Right ventricle myocardium superior (tissue), 1 donor: ENCODE measurements at regions not wholly inside any gene's neighbourhood (a gene's known extent, or its start where the extent isn't known, plus 50 kb on each side); places are given as distances from the start of the nearest gene placed in this dataset.
"Not testable (repeated sequence)": the region's sequence is repeated elsewhere in the genome, so short reads cannot be mapped to it uniquely, and the experiment has no call there.

Experiments
- ATAC-seq: fragments of 200-7000 bp; cut with Tn5 transposase; one replicate; pipeline ENCODE4 v1.9.1; 2020; ENCODE audit warnings: mild to moderate bottlenecking; ENCODE audit not compliant: poor library complexity
- DNase-seq: peaks from one replicate; pipeline ENCODE4 v3.0.0-alpha.2; 2020
- intact Hi-C: fragments of 100-400 bp; cut with DNase I; formaldehyde crosslinking; loops from one replicate; pipeline ENCODE4 v1.11.2; 2022
- donor health status: DM: no; HTN: yes; CAD: no; lungs with severe emphysema.

DNA sequence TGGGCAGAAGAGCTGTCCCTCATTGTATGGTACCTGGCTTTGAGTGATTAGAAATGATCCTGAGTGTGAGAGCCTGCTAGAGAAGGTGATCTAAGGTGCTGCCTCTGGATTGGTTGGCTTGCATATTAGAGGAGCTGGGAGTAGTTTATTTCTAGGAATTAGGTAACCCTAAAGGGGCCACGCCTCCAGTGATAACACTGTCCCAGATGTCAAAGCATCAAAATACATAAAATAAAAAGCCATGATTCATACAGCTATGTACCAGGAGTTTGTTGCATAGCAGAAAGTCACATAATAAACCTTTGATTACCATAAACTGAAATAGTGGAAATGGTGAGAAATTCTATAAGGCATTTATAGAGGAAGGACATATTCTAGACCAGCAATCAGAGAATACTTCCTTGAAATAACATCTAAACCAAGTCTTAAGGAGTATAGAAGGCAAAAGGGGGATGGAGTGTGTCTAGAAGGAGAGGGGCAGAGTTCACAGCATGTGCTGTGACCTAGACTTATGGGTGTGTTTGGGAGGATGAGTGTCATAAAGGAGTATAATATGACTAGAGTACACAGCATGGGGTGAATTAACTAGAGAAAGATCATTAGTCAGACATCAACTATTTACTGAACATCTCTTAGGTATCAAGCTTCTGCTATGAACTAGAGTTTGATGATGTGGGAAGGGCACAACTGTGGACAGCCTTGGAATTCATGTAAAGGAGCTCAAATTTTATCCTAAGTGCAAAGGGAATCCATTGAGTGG is 686.4 kb downstream of the GALC start:
- DNase-seq (no peak), ATAC-seq (no peak)
- intact Hi-C loops, result no loop called here

- no peak for DNase-seq
- no peak for ATAC-seq
- intact Hi-C loops, result no loop called here
These were observed 687.6 kb downstream of the GALC start for GRCh38 chr14:87305345-87305744.

- intact Hi-C loops, result no loop called here
- DNase-seq, result no peak
These were observed 688.6 kb downstream of the GALC start for GRCh38 chr14:87304404-87304803.

GRCh38 chr14:87286826-87287225 is 706.2 kb downstream of the GALC start:
- ATAC-seq, result no peak
- intact Hi-C loops, result no loop called here
- no peak for DNase-seq

More at GRCh38 chr14:87304404-87304803, 688.6 kb downstream of the GALC start:
- no peak for ATAC-seq

- ATAC-seq (no peak), DNase-seq (no peak)
- intact Hi-C loops, result no loop called here
These were observed 706.8 kb downstream of the GALC start for GRCh38 chr14:87286191-87286590.

DNA sequence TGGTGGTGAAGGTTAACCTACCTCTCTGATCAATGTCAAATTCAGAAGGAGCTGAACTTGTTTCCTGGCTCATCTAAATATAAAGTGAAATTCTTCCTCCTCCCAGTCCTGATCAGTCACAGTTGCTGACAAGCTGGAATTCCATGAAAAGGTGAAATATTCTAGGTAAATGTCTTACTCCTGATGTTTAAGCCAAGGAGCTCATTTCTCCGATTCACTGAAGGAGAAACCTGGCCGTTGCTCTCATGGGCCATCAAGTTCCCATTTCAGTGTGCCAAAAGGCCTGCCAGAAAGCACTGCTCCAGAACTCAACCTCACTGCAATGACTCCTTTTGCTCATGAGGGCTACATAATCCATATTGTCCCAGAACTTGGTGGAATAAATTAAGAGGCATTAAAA is 707.5 kb downstream of the GALC start:
- ATAC-seq (no peak), DNase-seq (no peak)
- intact Hi-C loops, result no loop called here

DNA sequence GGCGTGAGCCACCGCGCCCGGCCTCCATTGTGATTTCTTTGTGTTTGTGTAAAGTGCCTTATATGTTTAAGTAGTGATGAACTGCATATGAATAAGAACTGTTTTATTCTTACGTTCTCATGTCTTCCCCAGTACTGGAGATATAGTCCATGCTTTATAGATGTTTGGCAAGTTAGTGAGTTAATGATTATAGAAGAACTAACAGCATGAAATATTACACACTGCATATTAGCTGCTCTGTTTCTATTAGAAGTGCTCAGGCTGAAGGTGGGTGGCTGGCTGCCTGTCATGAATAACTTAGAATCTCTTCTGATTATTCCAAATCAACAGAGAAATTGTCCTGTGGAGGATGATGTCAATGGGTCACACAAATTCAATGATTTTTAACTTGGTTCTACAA is 709.4 kb downstream of the GALC start:
- ATAC-seq, result no peak
- no peak for DNase-seq
- intact Hi-C loops, result no loop called here

- DNase-seq (no peak), ATAC-seq (no peak)
- intact Hi-C loops, result no loop called here
These were observed 710.7 kb downstream of the GALC start for GRCh38 chr14:87282266-87282665.

DNA sequence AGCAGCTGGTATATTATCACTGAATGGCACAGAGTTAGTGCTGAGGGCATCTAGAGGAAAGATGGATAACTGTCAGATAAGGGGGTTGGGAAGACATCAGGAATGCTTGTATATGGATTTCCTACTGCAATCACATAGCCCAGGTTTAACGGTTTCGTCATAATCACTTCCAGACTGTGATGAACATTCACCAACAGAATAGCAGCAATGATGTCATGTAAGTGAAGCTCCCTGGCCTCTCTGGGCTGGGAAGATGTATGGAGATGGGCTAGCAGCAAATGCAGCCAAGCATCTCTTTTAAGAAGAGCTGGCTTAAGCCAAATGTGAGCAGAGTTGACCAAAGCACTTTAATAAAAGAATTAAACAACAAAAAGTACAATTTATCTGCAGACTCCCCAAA is 714.6 kb downstream of the GALC start:
- DNase-seq (no peak), ATAC-seq (no peak)
- intact Hi-C loops, result no loop called here

- intact Hi-C loops, result no loop called here
- ATAC-seq, result no peak
These were observed 721.7 kb downstream of the GALC start for GRCh38 chr14:87271331-87271730.

GRCh38 chr14:87268997-87269396 is 724.0 kb downstream of the GALC start:
- DNase-seq (no peak), ATAC-seq (no peak)
- intact Hi-C loops, result no loop called here

More at GRCh38 chr14:87271331-87271730, 721.7 kb downstream of the GALC start:
- no peak for DNase-seq

- intact Hi-C loops, result no loop called here
- DNase-seq, result no peak
These were observed 728.2 kb downstream of the GALC start for GRCh38 chr14:87264796-87265195.

GRCh38 chr14:87264272-87264785 is 728.7 kb downstream of the GALC start:
- ATAC-seq, result no peak
- no peak for DNase-seq
- intact Hi-C loops, result no loop called here

More at GRCh38 chr14:87264796-87265195, 728.2 kb downstream of the GALC start:
- no peak for ATAC-seq

- no peak for ATAC-seq
These were observed 731.4 kb downstream of the GALC start for GRCh38 chr14:87261621-87262020.

GRCh38 chr14:87260460-87260859 is 732.5 kb downstream of the GALC start:
- DNase-seq, result no peak
- intact Hi-C loops, result no loop called here
- no peak for ATAC-seq

More at GRCh38 chr14:87261621-87262020, 731.4 kb downstream of the GALC start:
- intact Hi-C loops, result no loop called here
- DNase-seq, result no peak

DNA sequence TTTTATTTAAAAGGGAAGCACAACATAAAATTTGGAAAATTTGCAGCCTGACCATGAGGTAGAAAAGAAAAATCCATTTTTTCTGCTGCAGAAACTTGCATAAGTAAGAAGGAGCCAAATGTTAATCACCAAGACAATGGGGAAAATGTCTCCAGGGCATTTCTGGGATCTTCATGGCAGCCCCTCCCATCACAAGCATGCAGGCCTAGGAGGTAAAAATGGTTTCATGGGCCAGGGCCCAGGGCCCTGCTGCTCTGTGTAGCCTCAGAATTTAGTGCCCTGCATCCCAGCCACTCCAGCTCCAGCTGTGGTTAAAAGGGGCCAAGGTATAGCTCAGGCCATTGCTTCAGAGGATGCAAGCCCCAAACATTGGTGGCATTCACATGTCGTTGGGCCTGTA is 735.6 kb downstream of the GALC start:
- intact Hi-C loops, result no loop called here
- DNase-seq (no peak), ATAC-seq (no peak)

GRCh38 chr14:87255058-87255457 is 737.9 kb downstream of the GALC start:
- intact Hi-C loops, result no loop called here
- no peak for ATAC-seq
- no peak for DNase-seq

DNA sequence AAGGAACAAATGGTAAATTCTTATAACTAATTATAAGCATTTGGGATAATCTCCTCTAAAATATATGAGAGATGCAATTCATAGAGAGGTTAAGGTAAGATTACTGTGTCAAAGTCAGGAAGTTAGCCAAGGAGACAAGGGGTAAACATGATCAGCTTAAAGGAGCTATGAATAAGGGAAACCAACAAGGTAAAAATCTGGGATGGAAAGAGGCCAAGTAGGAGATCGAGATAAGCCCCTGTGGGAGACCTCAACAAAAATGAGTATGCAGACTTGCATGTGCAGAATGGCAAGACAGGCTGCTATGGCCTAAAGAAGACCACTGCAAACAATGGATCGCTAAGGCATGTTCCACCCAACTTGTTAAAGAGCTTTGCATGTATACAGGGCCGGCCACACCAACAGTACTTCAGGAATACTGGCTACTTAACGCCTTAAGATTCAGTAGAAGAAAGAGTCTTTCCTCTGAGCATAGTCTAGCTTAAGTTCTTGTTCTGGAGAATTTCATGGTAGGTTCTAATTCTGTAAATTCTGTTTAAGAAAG is 738.6 kb downstream of the GALC start:
- intact Hi-C loops, result no loop called here
- no peak for DNase-seq
- ATAC-seq, result no peak

- ATAC-seq, intact Hi-C loops, DNase-seq: not testable (repeated sequence)
These were observed 739.2 kb downstream of the GALC start for GRCh38 chr14:87253791-87254190.

DNA sequence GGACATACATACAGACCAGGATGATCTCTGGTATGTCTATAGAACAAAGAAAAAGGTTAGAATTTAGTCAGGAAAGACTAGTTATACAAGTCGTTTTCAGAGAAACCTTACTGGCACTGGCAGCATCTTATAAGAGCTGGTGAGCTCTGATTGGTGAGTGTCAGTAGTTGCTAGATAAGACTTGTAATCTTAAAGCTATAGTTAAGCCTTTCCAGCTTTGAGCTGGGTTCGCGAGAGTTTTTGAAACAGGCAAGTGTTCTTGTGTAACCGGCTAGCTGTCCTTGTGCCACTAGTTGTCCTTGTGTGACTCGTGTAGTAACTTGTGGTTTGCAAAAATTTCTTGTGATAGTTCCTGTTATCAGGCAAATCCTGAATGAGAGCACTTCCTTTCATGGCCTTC is 740.9 kb downstream of the GALC start:
- intact Hi-C loops, result no loop called here
- DNase-seq (no peak), ATAC-seq (no peak)
